H9 (cell line): ENCODE measurements at regions not wholly inside any gene's neighbourhood (a gene's known extent, or its start where the extent isn't known, plus 50 kb on each side); places are given as distances from the start of the nearest gene placed in this dataset.

Experiments
- DNase-seq: peaks from one replicate; pipeline ENCODE4 v3.0.0-alpha.2; 2017
- H2AFZ ChIP-seq: one replicate; pipeline ENCODE4 v1.6.1; 2013; ENCODE audit warnings: mild to moderate bottlenecking, low read length, control low read depth, moderate library complexity
- H2AK5ac ChIP-seq: 2 replicates; pipeline ENCODE4 v1.6.1; 2013; ENCODE audit warnings: low read length, control low read depth, mixed read lengths; ENCODE audit not compliant: insufficient read length
- H2BK120ac ChIP-seq: one replicate; pipeline ENCODE4 v1.6.1; 2013; ENCODE audit warnings: low read depth, mild to moderate bottlenecking, low read length, control low read depth, inconsistent platforms; ENCODE audit not compliant: poor library complexity, severe bottlenecking
- H2BK12ac ChIP-seq: 2 replicates; pipeline ENCODE4 v1.6.1; 2013; ENCODE audit warnings: low read length, control low read depth, mixed read lengths, low read depth; ENCODE audit not compliant: insufficient read length
- H2BK15ac ChIP-seq: 2 replicates; pipeline ENCODE4 v1.6.1; 2013; ENCODE audit warnings: low read depth, low read length, control low read depth
- H2BK20ac ChIP-seq: one replicate; pipeline ENCODE4 v1.6.1; 2013; ENCODE audit warnings: low read depth, mild to moderate bottlenecking, low read length, control low read depth, inconsistent platforms; ENCODE audit not compliant: poor library complexity, severe bottlenecking
- H2BK5ac ChIP-seq: 2 replicates; pipeline ENCODE4 v1.6.1; 2013; ENCODE audit warnings: low read length, control low read depth, mixed read lengths; ENCODE audit not compliant: insufficient read length
- H3K14ac ChIP-seq: 2 replicates; pipeline ENCODE4 v1.6.1; 2013; ENCODE audit warnings: low read length, control low read depth; ENCODE audit not compliant: insufficient read depth
- H3K18ac ChIP-seq: 2 replicates; pipeline ENCODE4 v1.6.1; 2013; ENCODE audit warnings: low read depth, mild to moderate bottlenecking, mixed read lengths, low read length, control low read depth; ENCODE audit not compliant: insufficient read length
- H3K23ac ChIP-seq: 2 replicates; pipeline ENCODE4 v1.6.1; 2013; ENCODE audit warnings: low read length, control low read depth, mixed read lengths, low read depth; ENCODE audit not compliant: insufficient read length
- H3K23me2 ChIP-seq: 2 replicates; pipeline ENCODE4 v1.6.1; 2013; ENCODE audit warnings: low read depth, mild to moderate bottlenecking, mixed read lengths, low read length, control low read depth; ENCODE audit not compliant: insufficient read length, poor library complexity, severe bottlenecking
- H3K27ac ChIP-seq: 2 replicates; pipeline ENCODE4 v1.5.1; 2013; ENCODE audit warnings: low read length, control low read depth, mixed read lengths, low read depth; ENCODE audit not compliant: insufficient read length
- H3K27me3 ChIP-seq: 2 replicates; pipeline ENCODE4 v1.6.1; 2013; ENCODE audit warnings: low read length, control low read depth, inconsistent platforms; ENCODE audit not compliant: insufficient read depth
- H3K4ac ChIP-seq: 2 replicates; pipeline ENCODE4 v1.6.1; 2013; ENCODE audit warnings: low read depth, mild to moderate bottlenecking, control low read depth, inconsistent platforms, low read length, moderate library complexity
- H3K4me1 ChIP-seq: 2 replicates; pipeline ENCODE4 v1.6.1; 2013; ENCODE audit warnings: low read length, control low read depth, inconsistent platforms; ENCODE audit not compliant: insufficient read depth
- H3K4me2 ChIP-seq: 2 replicates; pipeline ENCODE4 v1.6.1; 2013; ENCODE audit warnings: low read length, control low read depth, mixed read lengths; ENCODE audit not compliant: insufficient read length, insufficient read depth
- H3K56ac ChIP-seq: 2 replicates; pipeline ENCODE4 v1.6.1; 2013; ENCODE audit warnings: low read depth, mild to moderate bottlenecking, mixed read lengths, low read length, control low read depth; ENCODE audit not compliant: insufficient read length
- H3K79me1 ChIP-seq: 2 replicates; pipeline ENCODE4 v1.6.1; 2013; ENCODE audit warnings: low read depth, mild to moderate bottlenecking, moderate library complexity, low read length, control low read depth, inconsistent platforms; ENCODE audit not compliant: insufficient read depth, poor library complexity, severe bottlenecking
- H3K79me2 ChIP-seq: 2 replicates; pipeline ENCODE4 v1.6.1; 2013; ENCODE audit warnings: low read length, control low read depth, inconsistent platforms; ENCODE audit not compliant: insufficient read depth
- H3K9ac ChIP-seq: 2 replicates; pipeline ENCODE4 v1.6.1; 2013; ENCODE audit warnings: low read length, control low read depth, mixed read lengths; ENCODE audit not compliant: insufficient read length; ENCODE audit errors: extremely low read depth
- H3K9me3 ChIP-seq: one replicate; pipeline ENCODE4 v1.6.1; 2013; ENCODE audit warnings: low read depth, low read length, inconsistent platforms; ENCODE audit not compliant: control insufficient read depth
- H3T11ph ChIP-seq: one replicate; pipeline ENCODE4 v1.6.1; 2013; ENCODE audit warnings: mild to moderate bottlenecking, low read length, control low read depth, inconsistent platforms
- H4K20me1 ChIP-seq: one replicate; pipeline ENCODE4 v1.6.1; 2013; ENCODE audit not compliant: control insufficient read depth, insufficient read length, insufficient read depth
- H4K5ac ChIP-seq: 2 replicates; pipeline ENCODE4 v1.6.1; 2013; ENCODE audit warnings: low read depth, mild to moderate bottlenecking, mixed read lengths, low read length, control low read depth; ENCODE audit not compliant: insufficient read length
- H4K8ac ChIP-seq: replicated peaks from 2 replicates; pipeline ENCODE4 v1.6.1; 2013; ENCODE audit warnings: low read length, control low read depth, mixed read lengths, low read depth; ENCODE audit not compliant: insufficient read length
- H4K91ac ChIP-seq: 2 replicates; pipeline ENCODE4 v1.6.1; 2013; ENCODE audit warnings: low read depth, mild to moderate bottlenecking, moderate library complexity, mixed read lengths, low read length, control low read depth; ENCODE audit not compliant: insufficient read length
- H3K27ac Mint-ChIP-seq, 3 experiments: 2 replicates in 2 of 3; 3 replicates in 1 of 3; pipeline ENCODE4 v1.8.0; 2020 to 2021; ENCODE audit warnings: mixed read lengths in 3 of 3, mild to moderate bottlenecking in 1 of 3, moderate library complexity in 1 of 3
- H3K27me3 Mint-ChIP-seq: 2 replicates; pipeline ENCODE4 v1.8.0; 2021; ENCODE audit warnings: low read depth, mild to moderate bottlenecking, moderate library complexity, mixed read lengths
- H3K36me3 Mint-ChIP-seq, 3 experiments: 2 replicates in 2 of 3; 3 replicates in 1 of 3; pipeline ENCODE4 v1.8.0; 2020 to 2021; ENCODE audit warnings: low read depth in 3 of 3, mixed read lengths in 3 of 3; ENCODE audit not compliant: insufficient read depth in 1 of 3
- H3K4me1 Mint-ChIP-seq, 2 experiments: 2 replicates each; pipeline ENCODE4 v1.8.0; 2020; ENCODE audit warnings: mixed read lengths in 2 of 2
- H3K4me3 Mint-ChIP-seq, 2 experiments: 2 replicates in 1 of 2; 3 replicates in 1 of 2; pipeline ENCODE4 v1.8.0; 2020 to 2021; ENCODE audit warnings: mild to moderate bottlenecking in 2 of 2, mixed read lengths in 2 of 2, moderate library complexity in 1 of 2
- H3K9me3 Mint-ChIP-seq, 2 experiments: 2 replicates in 1 of 2; 3 replicates in 1 of 2; pipeline ENCODE4 v1.8.0; 2020; ENCODE audit warnings: mild to moderate bottlenecking in 2 of 2, mixed read lengths in 2 of 2, moderate library complexity in 1 of 2
- WGBS: extraction: QIAGEN DNeasy Blood & Tissue Kit; methylation state at CpG from one replicate; pipeline ENCODE4 v1.1.7; 2013; ENCODE audit warnings: missing lambda C conversion rate, low lambda C conversion rate, mixed read lengths; ENCODE audit not compliant: insufficient read length; ENCODE audit errors: extremely low coverage; 5-methylcytosine and 5-hydroxymethylcytosine counted together
- TF ChIP-seq, protein P1 (sequence below): fragments of 200-600 bp; sonication (generic); conservative IDR thresholded peaks from 3 replicates; pipeline ENCODE4 v1.8.0; 2021; ENCODE audit warnings: antibody characterized with exemption, mild to moderate bottlenecking

DNA sequence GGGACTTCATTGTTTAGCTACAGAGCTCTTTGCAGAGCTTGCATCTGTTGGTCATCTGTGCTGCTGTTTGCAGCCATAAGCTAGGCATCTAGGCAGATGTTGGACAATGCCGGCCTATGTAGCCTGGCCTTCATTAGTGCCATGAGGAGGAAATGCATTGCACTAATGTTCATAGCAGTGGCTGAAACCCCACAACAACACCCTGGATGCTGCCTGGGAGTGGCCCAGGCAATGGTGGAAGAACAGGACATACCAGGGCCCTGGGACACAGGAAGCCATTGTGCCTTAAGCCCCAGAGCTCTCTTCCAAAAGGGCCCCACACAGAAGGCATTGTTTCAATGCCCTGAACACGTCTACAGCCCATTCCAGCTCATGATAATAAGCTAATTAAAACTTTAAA lies 131.5 kb upstream of the LYZL1 start:
- Histone ChIP-seq H2BK120ac (no peak overlapping the region), H2BK12ac (no peak overlapping the region), H3K27ac (no peak overlapping the region), H3K79me1 (no peaks in the 10 kb centered on the region), H3K4me1 (peaks cover 10% of the 10 kb centered on the region; the same call in 1 of the 2 replicates), H3K4me2 (no peak overlapping the region), H2AFZ (no peak overlapping the region), H3K9ac (no peak overlapping the region), H3K18ac (no peak overlapping the region), H3K56ac (no peak overlapping the region), H3K79me2 (no peaks in the 10 kb centered on the region), H2BK20ac (no peak overlapping the region), H4K20me1 (no peaks in the 10 kb centered on the region), H3K14ac (no peak overlapping the region), H4K91ac (no peak overlapping the region), H4K5ac (no peak overlapping the region), H3K23ac (no peak overlapping the region), H3K4ac (no peak overlapping the region), H2AK5ac (no peak overlapping the region), H3K27me3 (no peaks in the 10 kb centered on the region), H2BK15ac (no peak overlapping the region), H3T11ph (no peak overlapping the region), H4K8ac (no peak overlapping the region), H3K23me2 (no peaks in the 10 kb centered on the region), H3K9me3 (no peaks in the 10 kb centered on the region), H2BK5ac (no peak overlapping the region)
- H3K4me3 Mint-ChIP-seq = no peak overlapping the region
- no peak overlapping the region for H3K27ac Mint-ChIP-seq
- H3K9me3 Mint-ChIP-seq = peaks cover 0 to 5% of the 10 kb centered on the region in 2 experiments; a peak in 2 of 5 replicates
- H3K36me3 Mint-ChIP-seq = peaks cover 0 to 4% (median 3%) of the 10 kb centered on the region in 3 experiments; a peak in 5 of 7 replicates
- peaks cover 33 to 40% of the 10 kb centered on the region in 2 experiments for H3K4me1 Mint-ChIP-seq
- no peaks in the 10 kb centered on the region for H3K27me3 Mint-ChIP-seq
- no peak for DNase-seq
- TF ChIP-seq, protein P1, sequence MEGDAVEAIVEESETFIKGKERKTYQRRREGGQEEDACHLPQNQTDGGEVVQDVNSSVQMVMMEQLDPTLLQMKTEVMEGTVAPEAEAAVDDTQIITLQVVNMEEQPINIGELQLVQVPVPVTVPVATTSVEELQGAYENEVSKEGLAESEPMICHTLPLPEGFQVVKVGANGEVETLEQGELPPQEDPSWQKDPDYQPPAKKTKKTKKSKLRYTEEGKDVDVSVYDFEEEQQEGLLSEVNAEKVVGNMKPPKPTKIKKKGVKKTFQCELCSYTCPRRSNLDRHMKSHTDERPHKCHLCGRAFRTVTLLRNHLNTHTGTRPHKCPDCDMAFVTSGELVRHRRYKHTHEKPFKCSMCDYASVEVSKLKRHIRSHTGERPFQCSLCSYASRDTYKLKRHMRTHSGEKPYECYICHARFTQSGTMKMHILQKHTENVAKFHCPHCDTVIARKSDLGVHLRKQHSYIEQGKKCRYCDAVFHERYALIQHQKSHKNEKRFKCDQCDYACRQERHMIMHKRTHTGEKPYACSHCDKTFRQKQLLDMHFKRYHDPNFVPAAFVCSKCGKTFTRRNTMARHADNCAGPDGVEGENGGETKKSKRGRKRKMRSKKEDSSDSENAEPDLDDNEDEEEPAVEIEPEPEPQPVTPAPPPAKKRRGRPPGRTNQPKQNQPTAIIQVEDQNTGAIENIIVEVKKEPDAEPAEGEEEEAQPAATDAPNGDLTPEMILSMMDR = no peak
- WGBS = no CpG with 5 or more reads among the region's 2 CpGs
